ENCODE measurements at regions not wholly inside any gene's neighbourhood (a gene's known extent, or its start where the extent isn't known, plus 50 kb on each side); places are given as distances from the start of the nearest gene placed in this dataset.
"Not testable (repeated sequence)": the region's sequence is repeated elsewhere in the genome, so short reads cannot be mapped to it uniquely, and the experiment has no call there.

DNA sequence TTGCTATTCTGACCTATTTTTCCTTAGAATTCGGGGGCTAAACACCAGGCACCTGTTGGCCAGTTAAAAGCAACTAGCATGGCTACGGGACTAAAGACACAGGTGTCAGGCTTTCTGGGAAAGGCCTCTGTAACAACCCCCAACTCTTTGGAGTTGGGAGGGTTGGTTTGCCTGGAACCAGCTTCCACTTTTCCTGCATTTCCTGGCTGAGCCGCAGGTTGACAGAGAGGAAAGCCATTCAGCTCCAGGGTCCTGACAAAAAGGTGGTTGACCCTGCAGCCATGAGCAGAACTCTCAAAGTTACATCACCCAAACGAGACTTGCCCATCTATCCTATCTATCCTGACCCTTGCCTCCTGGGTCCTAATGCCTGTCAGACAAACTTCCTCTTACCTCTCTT is 375.4 kb upstream of the SFSWAP start:
- no peak overlapping the region for H3K27ac ChIP-seq (ENCODE audit: low read depth, low read length, poor library complexity, severe bottlenecking)
- BruUV-seq (replicated peaks), result no TSS peak
- no peaks in the 10 kb centered on the region for H3K36me3 ChIP-seq (ENCODE audit: insufficient read depth, low read length, poor library complexity, severe bottlenecking)
- ChIA-PET CTCF (no interaction called here), POLR2A (ENCODE audit: low non-redundant PET) (no interaction called here)
- no peaks in the 10 kb centered on the region for H3K9me3 ChIP-seq (ENCODE audit: low read depth, low read length, poor library complexity, severe bottlenecking)
- TF ChIP-seq, protein P1, sequence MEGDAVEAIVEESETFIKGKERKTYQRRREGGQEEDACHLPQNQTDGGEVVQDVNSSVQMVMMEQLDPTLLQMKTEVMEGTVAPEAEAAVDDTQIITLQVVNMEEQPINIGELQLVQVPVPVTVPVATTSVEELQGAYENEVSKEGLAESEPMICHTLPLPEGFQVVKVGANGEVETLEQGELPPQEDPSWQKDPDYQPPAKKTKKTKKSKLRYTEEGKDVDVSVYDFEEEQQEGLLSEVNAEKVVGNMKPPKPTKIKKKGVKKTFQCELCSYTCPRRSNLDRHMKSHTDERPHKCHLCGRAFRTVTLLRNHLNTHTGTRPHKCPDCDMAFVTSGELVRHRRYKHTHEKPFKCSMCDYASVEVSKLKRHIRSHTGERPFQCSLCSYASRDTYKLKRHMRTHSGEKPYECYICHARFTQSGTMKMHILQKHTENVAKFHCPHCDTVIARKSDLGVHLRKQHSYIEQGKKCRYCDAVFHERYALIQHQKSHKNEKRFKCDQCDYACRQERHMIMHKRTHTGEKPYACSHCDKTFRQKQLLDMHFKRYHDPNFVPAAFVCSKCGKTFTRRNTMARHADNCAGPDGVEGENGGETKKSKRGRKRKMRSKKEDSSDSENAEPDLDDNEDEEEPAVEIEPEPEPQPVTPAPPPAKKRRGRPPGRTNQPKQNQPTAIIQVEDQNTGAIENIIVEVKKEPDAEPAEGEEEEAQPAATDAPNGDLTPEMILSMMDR (conservative IDR thresholded peaks at IDR 0.05; ENCODE audit: low read depth, low read length), result no peak
- intact Hi-C loops (cut with micrococcal nuclease; ENCODE audit: unreplicated experiment), result no loop called here
- H3K27me3 ChIP-seq (replicated peaks; ENCODE audit: insufficient read depth, low read depth, low read length, poor library complexity), result no peaks in the 10 kb centered on the region
- no peaks in the 10 kb centered on the region for H3K4me1 ChIP-seq (ENCODE audit: insufficient read depth, low read length, poor library complexity, severe bottlenecking)
- DNase-seq (ENCODE audit: low spot score), result no peak
- no peak overlapping the region for H3K4me3 ChIP-seq (ENCODE audit: low read depth, low read length, poor library complexity, severe bottlenecking)

DNA sequence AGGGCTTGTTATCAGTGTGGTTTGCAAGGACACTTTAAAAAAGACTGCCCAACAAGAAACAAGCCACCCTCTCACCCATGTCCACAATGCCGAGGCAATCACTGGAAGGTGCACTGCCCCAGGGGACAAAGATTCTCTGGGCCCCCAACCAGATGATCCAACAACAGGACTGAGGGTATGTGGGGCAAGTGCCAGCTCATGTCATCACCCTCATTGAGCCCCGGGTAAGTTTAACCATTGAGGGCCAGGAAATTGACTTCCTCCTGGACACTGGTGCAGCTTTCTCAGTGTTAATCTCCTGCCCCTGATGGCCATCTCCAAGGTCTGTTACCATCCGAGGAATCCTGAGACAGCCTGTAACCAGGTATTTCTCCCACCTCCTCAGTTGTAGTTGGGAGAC is 373.0 kb upstream of the SFSWAP start:
- H3K9me3 ChIP-seq (ENCODE audit: low read depth, low read length, poor library complexity, severe bottlenecking); CTCF ChIA-PET; H3K4me1 ChIP-seq (ENCODE audit: insufficient read depth, low read length, poor library complexity, severe bottlenecking); intact Hi-C loops (cut with micrococcal nuclease; ENCODE audit: unreplicated experiment); DNase-seq (ENCODE audit: low spot score); H3K36me3 ChIP-seq (ENCODE audit: insufficient read depth, low read length, poor library complexity, severe bottlenecking); BruUV-seq (replicated peaks); H3K4me3 ChIP-seq (ENCODE audit: low read depth, low read length, poor library complexity, severe bottlenecking); H3K27ac ChIP-seq (ENCODE audit: low read depth, low read length, poor library complexity, severe bottlenecking); H3K27me3 ChIP-seq (replicated peaks; ENCODE audit: insufficient read depth, low read depth, low read length, poor library complexity); POLR2A ChIA-PET (ENCODE audit: low non-redundant PET): not testable (repeated sequence)

DNA sequence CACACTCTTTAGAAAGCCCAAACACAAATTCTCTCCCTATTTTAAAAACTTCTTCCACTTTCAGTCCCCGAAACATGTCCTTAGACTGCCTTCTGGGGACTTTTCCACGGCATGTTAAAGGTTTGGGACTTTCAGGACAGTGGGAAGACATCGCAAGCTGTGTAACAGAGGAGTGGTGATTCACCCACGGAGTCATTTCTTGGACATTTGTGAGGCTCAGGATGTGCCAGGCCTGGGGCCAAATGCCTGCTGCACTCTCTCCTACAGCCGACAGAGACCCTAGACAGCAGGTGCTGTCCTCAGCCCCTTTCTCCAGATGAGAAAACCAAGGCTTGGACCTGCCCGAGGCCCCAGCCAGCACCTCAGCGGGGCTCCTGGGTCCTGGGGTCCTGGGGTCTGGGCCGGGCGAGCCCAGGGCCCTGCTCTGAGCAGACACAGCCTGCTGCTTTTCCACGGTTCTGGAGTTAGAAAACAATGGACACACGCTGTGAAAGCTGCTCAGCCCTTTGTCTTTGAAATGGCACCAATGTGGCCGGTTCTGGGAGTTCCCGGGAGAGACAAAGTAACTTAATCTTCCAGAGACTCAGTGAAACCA is 370.2 kb upstream of the SFSWAP start:
- no peaks in the 10 kb centered on the region for H3K36me3 ChIP-seq (ENCODE audit: insufficient read depth, low read length, poor library complexity, severe bottlenecking)
- CTCF ChIA-PET, result no interaction called here
- intact Hi-C loops (cut with micrococcal nuclease; ENCODE audit: unreplicated experiment), result no loop called here
- H3K27ac ChIP-seq (ENCODE audit: low read depth, low read length, poor library complexity, severe bottlenecking), result no peak overlapping the region
- no TSS peak for BruUV-seq (replicated peaks)
- H3K4me1 ChIP-seq (ENCODE audit: insufficient read depth, low read length, poor library complexity, severe bottlenecking), result no peaks in the 10 kb centered on the region
- POLR2A ChIA-PET (ENCODE audit: low non-redundant PET), result no interaction called here
- no peak overlapping the region for H3K4me3 ChIP-seq (ENCODE audit: low read depth, low read length, poor library complexity, severe bottlenecking)
- TF ChIP-seq, protein P1 (conservative IDR thresholded peaks at IDR 0.05; ENCODE audit: low read depth, low read length), result no peak
- no peak for TF ChIP-seq EZH2 (IDR thresholded peaks at IDR 0.05; ENCODE audit: borderline replicate concordance, low read depth, low read length, poor library complexity, severe bottlenecking)
- no peaks in the 10 kb centered on the region for H3K9me3 ChIP-seq (ENCODE audit: low read depth, low read length, poor library complexity, severe bottlenecking)
- no peak for DNase-seq (ENCODE audit: low spot score)
- H3K27me3 ChIP-seq (replicated peaks; ENCODE audit: insufficient read depth, low read depth, low read length, poor library complexity), result no peaks in the 10 kb centered on the region

DNA sequence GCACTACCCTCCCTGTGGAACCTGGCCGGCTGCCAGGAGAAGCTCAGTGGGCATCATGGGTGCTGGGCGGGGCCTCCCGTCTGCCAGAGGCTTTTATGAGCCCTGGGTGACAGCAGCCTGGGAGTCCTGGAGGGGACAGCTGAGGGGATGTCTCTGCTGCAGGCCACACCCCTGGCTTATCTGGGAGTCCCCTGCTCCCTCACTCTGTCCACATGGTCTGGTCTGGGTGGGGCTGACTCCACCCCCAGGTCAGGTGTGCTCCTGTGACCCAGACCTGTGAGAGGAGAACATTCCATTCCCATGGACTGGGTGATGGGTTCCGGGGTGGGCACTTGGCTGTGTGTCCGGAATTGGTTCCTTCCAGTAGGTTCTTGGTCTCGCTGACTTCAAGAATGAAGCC is 369.3 kb upstream of the SFSWAP start:
- BruUV-seq (replicated peaks); H3K36me3 ChIP-seq (ENCODE audit: insufficient read depth, low read length, poor library complexity, severe bottlenecking); POLR2A ChIA-PET (ENCODE audit: low non-redundant PET); H3K9me3 ChIP-seq (ENCODE audit: low read depth, low read length, poor library complexity, severe bottlenecking); DNase-seq (ENCODE audit: low spot score); H3K4me1 ChIP-seq (ENCODE audit: insufficient read depth, low read length, poor library complexity, severe bottlenecking); H3K27ac ChIP-seq (ENCODE audit: low read depth, low read length, poor library complexity, severe bottlenecking); CTCF ChIA-PET; H3K27me3 ChIP-seq (replicated peaks; ENCODE audit: insufficient read depth, low read depth, low read length, poor library complexity); H3K4me3 ChIP-seq (ENCODE audit: low read depth, low read length, poor library complexity, severe bottlenecking): not testable (repeated sequence)
- intact Hi-C loops (cut with micrococcal nuclease; ENCODE audit: unreplicated experiment), result loop anchor here (2.0 kb wide), 1 partner anchor 283 kb away; no protein-coding TSS in a partner anchor

DNA sequence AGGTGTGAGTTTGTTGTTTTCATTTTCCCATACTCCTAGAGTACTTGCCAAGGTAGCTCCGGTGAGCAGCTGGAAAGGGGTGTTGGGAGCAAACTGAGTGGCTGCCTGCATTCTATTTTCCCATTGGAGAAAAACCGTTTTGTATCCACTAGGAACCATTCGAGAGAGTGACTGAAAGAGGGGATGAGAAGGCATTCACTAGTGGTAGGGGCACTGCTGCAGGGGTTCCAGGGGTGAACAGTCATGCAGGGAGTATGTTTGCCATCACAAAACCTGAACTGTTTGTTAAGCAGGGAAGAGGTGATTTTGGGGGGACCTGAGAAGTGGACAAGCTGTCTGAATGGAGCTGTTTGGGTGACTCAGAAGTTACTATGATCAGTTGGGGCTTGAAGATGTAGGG is 367.5 kb upstream of the SFSWAP start:
- CTCF ChIA-PET; POLR2A ChIA-PET (ENCODE audit: low non-redundant PET): not testable (repeated sequence)

DNA sequence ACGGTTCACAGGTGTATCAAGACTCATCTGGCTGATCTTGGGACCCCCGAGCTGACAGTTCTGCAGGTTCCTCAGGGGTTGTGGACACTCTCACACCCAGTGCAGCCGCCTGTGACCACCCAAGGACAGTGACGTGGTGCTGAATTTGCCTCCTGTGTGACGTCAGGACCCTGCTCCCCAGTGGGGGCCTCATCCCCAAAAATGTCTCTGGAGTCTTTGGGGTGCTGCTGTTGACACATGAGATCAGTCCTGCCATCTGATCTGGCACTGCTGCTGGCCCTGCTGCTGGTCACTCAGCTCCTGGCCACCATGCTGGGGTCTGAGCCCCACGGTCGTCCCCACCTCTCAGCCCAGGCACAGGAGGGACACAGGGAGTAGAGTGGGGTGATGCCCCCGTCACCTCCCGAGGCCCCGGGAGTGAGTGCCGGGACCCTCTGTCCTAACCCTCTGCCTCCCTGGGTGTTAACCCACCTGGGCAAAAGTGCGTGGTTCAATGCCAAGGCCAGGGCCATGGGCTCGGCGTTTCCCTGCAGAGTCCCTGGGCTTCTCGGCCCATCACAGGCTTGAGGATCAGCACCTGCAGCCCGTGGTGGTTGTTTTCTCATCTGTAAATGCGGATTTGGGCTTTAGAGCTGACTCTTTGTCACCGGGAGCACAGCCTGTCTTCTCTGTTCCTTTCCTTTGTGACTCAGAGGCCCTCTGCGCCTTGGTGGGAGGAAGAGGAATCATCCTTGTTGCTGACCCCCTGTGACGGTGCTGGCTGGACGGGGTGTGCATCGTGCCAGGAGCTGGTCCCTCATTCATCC is 366.0 kb upstream of the SFSWAP start:
- H3K27ac ChIP-seq (ENCODE audit: low read depth, low read length, poor library complexity, severe bottlenecking); H3K4me3 ChIP-seq (ENCODE audit: low read depth, low read length, poor library complexity, severe bottlenecking); H3K9me3 ChIP-seq (ENCODE audit: low read depth, low read length, poor library complexity, severe bottlenecking); intact Hi-C loops (cut with micrococcal nuclease; ENCODE audit: unreplicated experiment); BruUV-seq (replicated peaks); DNase-seq (ENCODE audit: low spot score); H3K36me3 ChIP-seq (ENCODE audit: insufficient read depth, low read length, poor library complexity, severe bottlenecking); H3K27me3 ChIP-seq (replicated peaks; ENCODE audit: insufficient read depth, low read depth, low read length, poor library complexity); CTCF ChIA-PET; H3K4me1 ChIP-seq (ENCODE audit: insufficient read depth, low read length, poor library complexity, severe bottlenecking); POLR2A ChIA-PET (ENCODE audit: low non-redundant PET): not testable (repeated sequence)

More for the DNA sequence above, 367.5 kb upstream of the SFSWAP start:
- intact Hi-C loops (cut with micrococcal nuclease; ENCODE audit: unreplicated experiment), result loop anchor here (2.0 kb wide), 1 partner anchor 281 kb away; no protein-coding TSS in a partner anchor
- not testable (repeated sequence) for H3K4me3 ChIP-seq (ENCODE audit: low read depth, low read length, poor library complexity, severe bottlenecking); DNase-seq (ENCODE audit: low spot score); H3K9me3 ChIP-seq (ENCODE audit: low read depth, low read length, poor library complexity, severe bottlenecking); BruUV-seq (replicated peaks); H3K36me3 ChIP-seq (ENCODE audit: insufficient read depth, low read length, poor library complexity, severe bottlenecking); H3K4me1 ChIP-seq (ENCODE audit: insufficient read depth, low read length, poor library complexity, severe bottlenecking); H3K27me3 ChIP-seq (replicated peaks; ENCODE audit: insufficient read depth, low read depth, low read length, poor library complexity); H3K27ac ChIP-seq (ENCODE audit: low read depth, low read length, poor library complexity, severe bottlenecking)
